HepG2 (cell line): ENCODE measurements at regions not wholly inside any gene's neighbourhood (a gene's known extent, or its start where the extent isn't known, plus 50 kb on each side); places are given as distances from the start of the nearest gene placed in this dataset.

Experiments
- BCLAF1 ChIP-seq: fragments of 450-650 bp; IDR thresholded peaks from 2 replicates; pipeline ENCODE4 v1.6.1; 2017; ENCODE audit warnings: mild to moderate bottlenecking
- CHD4 ChIP-seq: fragments of 200-600 bp; sonication (generic); IDR thresholded peaks from 2 replicates; pipeline ENCODE4 v1.7.0; 2017; ENCODE audit warnings: mild to moderate bottlenecking, low read length, borderline replicate concordance
- CREM ChIP-seq, 2 experiments: sonication (generic) in 1 of 2; formaldehyde crosslinking in 1 of 2; IDR thresholded peaks; 2 replicates each; pipeline versions ENCODE4 v1.4.0 to v1.6.1; 2016 to 2020; ENCODE audit warnings: antibody characterized with exemption in 1 of 2, mild to moderate bottlenecking in 1 of 2, missing genetic modification reagents in 1 of 2
- ETS1 ChIP-seq: sonication (generic); formaldehyde crosslinking; IDR thresholded peaks from 2 replicates; pipeline ENCODE4 v1.4.0; 2020; ENCODE audit warnings: missing genetic modification reagents
- FOXM1 ChIP-seq: sonication (generic); formaldehyde crosslinking; IDR thresholded peaks from 2 replicates; pipeline ENCODE4 v1.5.0; 2020; ENCODE audit warnings: missing genetic modification reagents
- NFAT5 ChIP-seq: sonication (generic); formaldehyde crosslinking; IDR thresholded peaks from 2 replicates; pipeline ENCODE4 v1.4.0; 2020; ENCODE audit warnings: missing genetic modification reagents
- NR2F2 ChIP-seq: IDR thresholded peaks from 2 replicates; pipeline ENCODE4 v1.6.1; 2012; ENCODE audit warnings: low read depth, inconsistent platforms, borderline replicate concordance
- PHF21A ChIP-seq: sonication (generic); formaldehyde crosslinking; IDR thresholded peaks from 2 replicates; pipeline ENCODE4 v1.5.0; 2020; ENCODE audit warnings: mild to moderate bottlenecking, missing genetic modification reagents
- RBM22 ChIP-seq: fragments of 200-400 bp; formaldehyde crosslinking; optimal IDR thresholded peaks from 2 replicates; pipeline ENCODE3; 2017; ENCODE audit warnings: mild to moderate bottlenecking, low read length, moderate library complexity
- RNF219 ChIP-seq: sonication (generic); formaldehyde crosslinking; IDR thresholded peaks from 2 replicates; pipeline ENCODE4 v1.5.0; 2020; ENCODE audit warnings: mild to moderate bottlenecking, missing genetic modification reagents
- SATB2 ChIP-seq: sonication (generic); formaldehyde crosslinking; IDR thresholded peaks from 2 replicates; pipeline ENCODE4 v1.5.0; 2020; ENCODE audit warnings: missing genetic modification reagents
- ZNF784 ChIP-seq: sonication (generic); formaldehyde crosslinking; IDR thresholded peaks from 2 replicates; pipeline ENCODE4 v1.5.1; 2020; ENCODE audit warnings: missing genetic modification reagents, mild to moderate bottlenecking, borderline replicate concordance
- ZUFSP ChIP-seq: sonication (generic); formaldehyde crosslinking; IDR thresholded peaks from 2 replicates; pipeline ENCODE4 v1.9.0; 2021; ENCODE audit warnings: missing genetic modification reagents, mild to moderate bottlenecking, borderline replicate concordance

- no peak for TF ChIP-seq RNF219 (CRISPR knock-in tag)
- TF ChIP-seq PHF21A (CRISPR knock-in tag) = peak; percentile 90
- TF ChIP-seq ETS1 (CRISPR knock-in tag) = no peak
- TF ChIP-seq NFAT5 (CRISPR knock-in tag) = no peak
- no peak for TF ChIP-seq RBM22
- TF ChIP-seq CHD4 = peak; percentile 92; the same call in 1 of the 2 replicates
- no peak for TF ChIP-seq BCLAF1
- TF ChIP-seq NR2F2 = peak; percentile 94
- TF ChIP-seq ZNF784 (CRISPR knock-in tag) = peak; percentile 94
- TF ChIP-seq ZUFSP = no peak
- no peak for TF ChIP-seq SATB2 (CRISPR knock-in tag)
- no peak for TF ChIP-seq FOXM1 (CRISPR knock-in tag)
- TF ChIP-seq CREM (IDR thresholded peaks at IDR 0.05) = peak; percentile 94
- TF ChIP-seq CREM (CRISPR knock-in tag; IDR thresholded peaks at IDR 0.05) = no peak
These were observed 104.1 kb upstream of the PTPN1 start (continued) for GRCh38 chr20:50405915-50406609.
